NCI-H2171 treated with DMSO at 0.1 percent for 48 hours (cell line): ENCODE measurements at regions not wholly inside any gene's neighbourhood (a gene's known extent, or its start where the extent isn't known, plus 50 kb on each side); places are given as distances from the start of the nearest gene placed in this dataset.

Experiments used
- DNase-seq: peaks from one replicate; lab custom pipeline; 2025; lab: John Stamatoyannopoulos, UW

- no peak for DNase-seq
Measured at GRCh38 chr4:62881901-62882300, 1527.3 kb downstream of the TECRL start.

- no peak for DNase-seq
Measured at GRCh38 chr4:62881210-62881609, 1528.0 kb downstream of the TECRL start.

GRCh38 chr4:62872856-62873255 is 1536.4 kb downstream of the TECRL start:
- DNase-seq = no peak

GRCh38 chr4:62871078-62871477 is 1538.2 kb downstream of the TECRL start:
- DNase-seq = no peak

GRCh38 chr4:62870451-62870850 is 1538.8 kb downstream of the TECRL start:
- no peak for DNase-seq

GRCh38 chr4:62865261-62865660 is 1544.0 kb downstream of the TECRL start:
- no peak for DNase-seq

- DNase-seq = no peak
Measured at GRCh38 chr4:62849696-62850095, 1559.6 kb downstream of the TECRL start.

- no peak for DNase-seq
Measured at GRCh38 chr4:62835631-62836030, 1573.6 kb downstream of the TECRL start.

GRCh38 chr4:62822306-62822705 is 1586.9 kb downstream of the TECRL start:
- no peak for DNase-seq

- DNase-seq = no peak
Measured at GRCh38 chr4:62816566-62816965, 1592.7 kb downstream of the TECRL start.

- DNase-seq = no peak
Measured at GRCh38 chr4:62814510-62815047, 1594.7 kb downstream of the TECRL start.

- DNase-seq = no peak
Measured at GRCh38 chr4:62806816-62807215, 1602.4 kb downstream of the TECRL start.

GRCh38 chr4:62804075-62804474 is 1603.9 kb downstream of the ADGRL3 start:
- DNase-seq = no peak

GRCh38 chr4:62797221-62797620 is 1597.1 kb downstream of the ADGRL3 start:
- DNase-seq = no peak

GRCh38 chr4:62791386-62791785 is 1591.3 kb downstream of the ADGRL3 start:
- DNase-seq = no peak

- no peak for DNase-seq
Measured at GRCh38 chr4:62771983-62772557, 1571.9 kb downstream of the ADGRL3 start.

GRCh38 chr4:62740296-62740695 is 1540.2 kb downstream of the ADGRL3 start:
- DNase-seq = no peak

- no peak for DNase-seq
Measured at GRCh38 chr4:62717154-62717553, 1517.0 kb downstream of the ADGRL3 start.

GRCh38 chr4:62711575-62711974 is 1511.4 kb downstream of the ADGRL3 start:
- no peak for DNase-seq

GRCh38 chr4:62709618-62710252 is 1509.6 kb downstream of the ADGRL3 start:
- DNase-seq = peak; percentile 5

- no peak for DNase-seq
Measured at GRCh38 chr4:62706423-62706822, 1506.3 kb downstream of the ADGRL3 start.

GRCh38 chr4:62683799-62684566 is 1483.9 kb downstream of the ADGRL3 start:
- DNase-seq = no peak

GRCh38 chr4:62676962-62677361 is 1476.8 kb downstream of the ADGRL3 start:
- no peak for DNase-seq
